Smooth muscle cell (in vitro differentiated cells): ENCODE measurements at regions not wholly inside any gene's neighbourhood (a gene's known extent, or its start where the extent isn't known, plus 50 kb on each side); places are given as distances from the start of the nearest gene placed in this dataset.

Experiments
- DNase-seq: peaks from one replicate; lab custom pipeline; 2025; ENCODE audit not compliant: unreplicated experiment; lab: John Stamatoyannopoulos, UW
- H2AFZ ChIP-seq: fragments of 200-600 bp; sonication (generic); 2 replicates; pipeline ENCODE4 v1.6.0; 2016; ENCODE audit warnings: antibody characterized with exemption, low read depth, mild to moderate bottlenecking
- H3F3A ChIP-seq: fragments of 200-600 bp; sonication (generic); 2 replicates; pipeline ENCODE4 v1.6.0; 2017; ENCODE audit warnings: antibody characterized with exemption, low read depth
- H3K27ac ChIP-seq: fragments of 200-600 bp; sonication (generic); 2 replicates; pipeline ENCODE4 v1.5.1; 2016; ENCODE audit warnings: low read depth, mild to moderate bottlenecking
- H3K27me3 ChIP-seq: fragments of 200-600 bp; sonication (generic); 2 replicates; pipeline ENCODE4 v1.6.1; 2016; ENCODE audit warnings: low read depth, mild to moderate bottlenecking
- H3K36me3 ChIP-seq: fragments of 200-600 bp; sonication (generic); 2 replicates; pipeline ENCODE4 v1.5.1; 2016; ENCODE audit warnings: low read depth
- H3K4me1 ChIP-seq: fragments of 200-600 bp; sonication (generic); 2 replicates; pipeline ENCODE4 v1.5.1; 2016; ENCODE audit warnings: low read depth
- H3K4me2 ChIP-seq: fragments of 200-600 bp; sonication (generic); 2 replicates; pipeline ENCODE4 v1.6.0; 2016; ENCODE audit warnings: mild to moderate bottlenecking
- H3K4me3 ChIP-seq: fragments of 200-600 bp; sonication (generic); 2 replicates; pipeline ENCODE4 v1.5.1; 2016; ENCODE audit warnings: mild to moderate bottlenecking
- H3K79me2 ChIP-seq: fragments of 200-600 bp; sonication (generic); 2 replicates; pipeline ENCODE4 v1.6.0; 2016; ENCODE audit warnings: low read depth, mild to moderate bottlenecking
- H3K9ac ChIP-seq: fragments of 200-600 bp; sonication (generic); 2 replicates; pipeline ENCODE4 v1.6.0; 2016; ENCODE audit warnings: low read depth
- H3K9me3 ChIP-seq: fragments of 200-600 bp; sonication (generic); replicated peaks from 2 replicates; pipeline ENCODE4 v1.5.1; 2016; ENCODE audit warnings: low read depth
- H4K20me1 ChIP-seq: fragments of 200-600 bp; sonication (generic); 2 replicates; pipeline ENCODE4 v1.6.0; 2016; ENCODE audit warnings: low read depth
- CTCF ChIP-seq: fragments of 200-600 bp; sonication (generic); IDR thresholded peaks from 2 replicates; pipeline ENCODE4 v1.5.1; 2017; ENCODE audit warnings: borderline replicate concordance, mild to moderate bottlenecking, antibody characterized with exemption; ENCODE audit not compliant: insufficient read depth, poor library complexity, severe bottlenecking
- WGBS: methylation state at CpG from one replicate; pipeline ENCODE4 v1.1.7; 2016; ENCODE audit warnings: low lambda C conversion rate; 5-methylcytosine and 5-hydroxymethylcytosine counted together

- WGBS = 41% methylated on average over 1 of the region's 1 CpG
- Histone ChIP-seq H3K4me2 (no peak overlapping the region), H3K9me3 (no peaks in the 10 kb centered on the region), H2AFZ (no peak overlapping the region), H3K4me1 (no peaks in the 10 kb centered on the region), H3K27me3 (no peaks in the 10 kb centered on the region), H3F3A (peaks cover 3% of the 10 kb centered on the region), H3K9ac (no peak overlapping the region), H3K27ac (no peak overlapping the region), H3K36me3 (peaks cover 4% of the 10 kb centered on the region), H3K4me3 (no peak overlapping the region), H4K20me1 (no peaks in the 10 kb centered on the region), H3K79me2 (no peaks in the 10 kb centered on the region)
- TF ChIP-seq CTCF = no peak
- no peak for DNase-seq
Measured at GRCh38 chr3:106215047-106215446, 346.2 kb upstream of the CBLB start.

- Histone ChIP-seq H3K27me3 (no peaks in the 10 kb centered on the region), H3K9me3 (no peaks in the 10 kb centered on the region), H3K27ac (no peak overlapping the region), H3K4me1 (no peaks in the 10 kb centered on the region), H4K20me1 (no peaks in the 10 kb centered on the region), H3K4me2 (no peak overlapping the region), H3K9ac (no peak overlapping the region), H3K36me3 (peaks cover 4% of the 10 kb centered on the region), H3K79me2 (no peaks in the 10 kb centered on the region), H2AFZ (no peak overlapping the region), H3K4me3 (no peak overlapping the region), H3F3A (no peaks in the 10 kb centered on the region)
- WGBS = 81% methylated on average over 2 of the region's 2 CpGs
- no peak for DNase-seq
- no peak for TF ChIP-seq CTCF
Measured at GRCh38 chr3:106217745-106218144, 348.9 kb upstream of the CBLB start.

- 97% methylated on average over 3 of the region's 3 CpGs for WGBS
- H2AFZ ChIP-seq = no peak overlapping the region
- H3K36me3 ChIP-seq = no peaks in the 10 kb centered on the region
- no peak overlapping the region for H3K4me3 ChIP-seq
- TF ChIP-seq CTCF = no peak
- no peaks in the 10 kb centered on the region for H4K20me1 ChIP-seq
- H3K9me3 ChIP-seq = no peaks in the 10 kb centered on the region
- no peaks in the 10 kb centered on the region for H3K4me1 ChIP-seq
- H3K4me2 ChIP-seq = no peak overlapping the region
- H3K9ac ChIP-seq = no peak overlapping the region
- H3F3A ChIP-seq = no peaks in the 10 kb centered on the region
- DNase-seq = no peak
- H3K27ac ChIP-seq = no peak overlapping the region
- H3K79me2 ChIP-seq = no peaks in the 10 kb centered on the region
- H3K27me3 ChIP-seq = no peaks in the 10 kb centered on the region
Measured at GRCh38 chr3:106227068-106227467, 358.3 kb upstream of the CBLB start.

GRCh38 chr3:106228271-106228670 lies 359.5 kb upstream of the CBLB start:
- no peak overlapping the region for H3K4me2 ChIP-seq
- no peak for DNase-seq
- H3K4me3 ChIP-seq = no peak overlapping the region
- no peaks in the 10 kb centered on the region for H3F3A ChIP-seq
- H4K20me1 ChIP-seq = no peaks in the 10 kb centered on the region
- H3K9ac ChIP-seq = no peak overlapping the region
- H3K27ac ChIP-seq = no peak overlapping the region
- no peaks in the 10 kb centered on the region for H3K4me1 ChIP-seq
- 75% methylated on average over 2 of the region's 2 CpGs for WGBS
- H3K79me2 ChIP-seq = no peaks in the 10 kb centered on the region
- TF ChIP-seq CTCF = no peak
- no peaks in the 10 kb centered on the region for H3K27me3 ChIP-seq
- no peaks in the 10 kb centered on the region for H3K9me3 ChIP-seq
- H3K36me3 ChIP-seq = no peaks in the 10 kb centered on the region
- H2AFZ ChIP-seq = peak overlapping the region; percentile 74
